Gastrocnemius medialis (tissue), 4 donors: ENCODE measurements at regions not wholly inside any gene's neighbourhood (a gene's known extent, or its start where the extent isn't known, plus 50 kb on each side); places are given as distances from the start of the nearest gene placed in this dataset.

Experiments
- ATAC-seq, 2 donors: fragments of 150-250 bp; one replicate each; pipeline ENCODE4 v1.9.1; 2016
- DNase-seq, 2 donors: peaks; one replicate each; pipeline ENCODE4 v3.0.0-alpha.2; 2019
- H3K27ac ChIP-seq, 4 donors: fragments of 200-600 bp; sonication (generic); 1 replicate in 1 of 4; 2 replicates in 3 of 4; pipeline ENCODE4 v1.5.1; 2016 to 2018; ENCODE audit warnings: mild to moderate bottlenecking in 2 of 4, moderate library complexity in 1 of 4
- H3K27me3 ChIP-seq, 3 donors: fragments of 200-600 bp; sonication (generic) in 2 of 3; 1 replicate in 1 of 3; 2 replicates in 2 of 3; pipeline versions ENCODE4 v1.5.1 to v1.6.0; 2016 to 2019; ENCODE audit warnings: mild to moderate bottlenecking in 1 of 3, moderate library complexity in 1 of 3
- H3K36me3 ChIP-seq, 2 donors: fragments of 200-600 bp; sonication (generic) in 1 of 2; one replicate each; pipeline ENCODE4 v1.5.1; 2017 to 2018
- H3K4me1 ChIP-seq, 2 donors: fragments of 200-600 bp; sonication (generic) in 1 of 2; one replicate each; pipeline ENCODE4 v1.5.1; 2016 to 2017; ENCODE audit warnings: mild to moderate bottlenecking in 2 of 2
- H3K4me3 ChIP-seq, 4 donors: fragments of 200-600 bp; sonication (generic) in 3 of 4; 1 replicate in 1 of 4; 2 replicates in 3 of 4; pipeline ENCODE4 v1.5.1; 2016 to 2019; ENCODE audit warnings: mild to moderate bottlenecking in 2 of 4
- H3K9me3 ChIP-seq, 3 donors: fragments of 200-600 bp; sonication (generic) in 2 of 3; 1 replicate in 1 of 3; 2 replicates in 2 of 3; pipeline ENCODE4 v1.5.1; 2016 to 2019
- CTCF ChIP-seq, 5 experiments: fragments of 450-650 bp in 3 of 5; fragments of 200-600 bp in 2 of 5; sonication (generic) in 2 of 5; IDR thresholded peaks in 4 of 5; conservative IDR thresholded peaks in 1 of 5; 1 replicate in 4 of 5; 2 replicates in 1 of 5; pipeline ENCODE4 v1.5.1; 2016 to 2019; ENCODE audit warnings: antibody characterized with exemption in 5 of 5, mild to moderate bottlenecking in 3 of 5, moderate library complexity in 3 of 5
- POLR2A ChIP-seq, 2 donors: fragments of 450-650 bp; IDR thresholded peaks; one replicate each; pipeline ENCODE4 v1.6.1; 2017; ENCODE audit warnings: antibody characterized with exemption in 2 of 2, mild to moderate bottlenecking in 2 of 2, moderate library complexity in 2 of 2
- in situ Hi-C, 4 donors: fragments of 200-750 bp; cut with MboI; loops; one replicate each; pipeline versions ENCODE4 v1.15.0 to v1.8.0; 2017; ENCODE audit warnings: low sequenced_read_pairs in 4 of 4
- intact Hi-C: fragments of 100-400 bp; cut with DNase I; formaldehyde crosslinking; loops from one replicate; pipeline ENCODE4 v1.15.1; 2023; ENCODE audit warnings: low total_unique reads

- no peaks in the 10 kb centered on the region for H3K36me3 ChIP-seq
- in situ Hi-C loops (no loop called here), intact Hi-C loops (no loop called here)
- H3K9me3 ChIP-seq: no peaks in the 10 kb centered on the region
- no peak overlapping the region for H3K4me3 ChIP-seq
- no peaks in the 10 kb centered on the region for H3K27me3 ChIP-seq
- H3K4me1 ChIP-seq: no peaks in the 10 kb centered on the region
- ATAC-seq (no peak), DNase-seq (no peak)
- TF ChIP-seq POLR2A (IDR thresholded peaks at IDR 0.05): no peak
- no peak for TF ChIP-seq CTCF (IDR thresholded peaks at IDR 0.05 in 4 of 5, conservative IDR thresholded peaks at IDR 0.05 in 1 of 5)
- no peak overlapping the region for H3K27ac ChIP-seq
Measured at GRCh38 chr10:57977262-57977661, 290.4 kb downstream of the IPMK start.

GRCh38 chr10:57973451-57973850, 294.2 kb downstream of the IPMK start:
- intact Hi-C loops (no loop called here), in situ Hi-C loops (no loop called here)
- H3K4me3 ChIP-seq: no peak overlapping the region
- H3K27me3 ChIP-seq: no peaks in the 10 kb centered on the region
- H3K27ac ChIP-seq: no peak overlapping the region
- H3K9me3 ChIP-seq: no peaks in the 10 kb centered on the region
- TF ChIP-seq CTCF (IDR thresholded peaks at IDR 0.05 in 4 of 5, conservative IDR thresholded peaks at IDR 0.05 in 1 of 5) (no peak), POLR2A (IDR thresholded peaks at IDR 0.05) (no peak)
- no peaks in the 10 kb centered on the region for H3K36me3 ChIP-seq
- no peaks in the 10 kb centered on the region for H3K4me1 ChIP-seq
- DNase-seq (no peak), ATAC-seq (no peak)

GRCh38 chr10:57972783-57973182, 294.9 kb downstream of the IPMK start:
- TF ChIP-seq CTCF (IDR thresholded peaks at IDR 0.05 in 4 of 5, conservative IDR thresholded peaks at IDR 0.05 in 1 of 5) (no peak), POLR2A (IDR thresholded peaks at IDR 0.05) (no peak)
- Histone ChIP-seq H3K4me3 (no peak overlapping the region), H3K4me1 (no peaks in the 10 kb centered on the region), H3K27me3 (no peaks in the 10 kb centered on the region), H3K9me3 (no peaks in the 10 kb centered on the region), H3K27ac (no peak overlapping the region), H3K36me3 (no peaks in the 10 kb centered on the region)
- ATAC-seq (no peak), DNase-seq (no peak)
- in situ Hi-C loops: no loop called here
- intact Hi-C loops: no loop called here

GRCh38 chr10:57968328-57969016, 299.2 kb downstream of the IPMK start:
- no peak for DNase-seq
- Histone ChIP-seq H3K27ac (no peak overlapping the region), H3K9me3 (no peaks in the 10 kb centered on the region), H3K36me3 (no peaks in the 10 kb centered on the region), H3K4me3 (no peak overlapping the region), H3K4me1 (no peaks in the 10 kb centered on the region), H3K27me3 (no peaks in the 10 kb centered on the region)
- no peak for ATAC-seq
- intact Hi-C loops: no loop called here
- no peak for TF ChIP-seq CTCF (IDR thresholded peaks at IDR 0.05 in 4 of 5, conservative IDR thresholded peaks at IDR 0.05 in 1 of 5)
- no peak for TF ChIP-seq POLR2A (IDR thresholded peaks at IDR 0.05)
- in situ Hi-C loops: no loop called here

GRCh38 chr10:57964351-57964750, 303.3 kb downstream of the IPMK start:
- Histone ChIP-seq H3K27ac (no peak overlapping the region), H3K4me3 (no peak overlapping the region), H3K36me3 (no peaks in the 10 kb centered on the region), H3K27me3 (no peaks in the 10 kb centered on the region), H3K9me3 (no peaks in the 10 kb centered on the region), H3K4me1 (no peaks in the 10 kb centered on the region)
- in situ Hi-C loops (no loop called here), intact Hi-C loops (no loop called here)
- DNase-seq (no peak), ATAC-seq (no peak)
- TF ChIP-seq POLR2A (IDR thresholded peaks at IDR 0.05): no peak
- TF ChIP-seq CTCF (IDR thresholded peaks at IDR 0.05 in 4 of 5, conservative IDR thresholded peaks at IDR 0.05 in 1 of 5): no peak
